IMR-90 (cell line): ENCODE measurements at regions not wholly inside any gene's neighbourhood (a gene's known extent, or its start where the extent isn't known, plus 50 kb on each side); places are given as distances from the start of the nearest gene placed in this dataset.
A peak's percentile ranks its signal among the peaks of the same experiment; 100 is the strongest.

Source experiments
- ATAC-seq: fragments of 200-7000 bp; cut with Tn5 transposase; 2 replicates; pipeline ENCODE4 v1.9.1; 2020; ENCODE audit warnings: low read depth, mild to moderate bottlenecking, moderate library complexity
- BruUV-seq: library from RNA; stranded (reverse); fragments of 400-500 nt; replicated peaks from 2 replicates; lab custom pipeline; 2021; lab: Mats Ljungman, UMichigan
- CTCF ChIA-PET: fragments of 300-600 bp; formaldehyde crosslinking; extraction: SDS; loops from one replicate; lab custom pipeline; 2021; ENCODE audit warnings: antibody characterized with exemption; lab: Yijun Ruan, JAX
- POLR2A ChIA-PET: fragments of 300-600 bp; sonication (Branson Sonifier 250); formaldehyde crosslinking; loops from one replicate; lab custom pipeline; 2022; ENCODE audit warnings: antibody characterized with exemption; ENCODE audit not compliant: unreplicated experiment; lab: Charles Lee
- DNase-seq: peaks from one replicate; pipeline ENCODE4 v3.0.0; 2013
- H2AFZ ChIP-seq: replicated peaks from 2 replicates; pipeline ENCODE3; 2013; ENCODE audit warnings: low read length, mild to moderate bottlenecking; ENCODE audit not compliant: poor library complexity
- H2AK5ac ChIP-seq: 2 replicates; pipeline ENCODE4 v1.6.1; 2013; ENCODE audit warnings: low read depth, low read length, inconsistent platforms
- H2AK9ac ChIP-seq: replicated peaks from 2 replicates; pipeline ENCODE3; 2013; ENCODE audit warnings: mild to moderate bottlenecking, low read depth, low read length, moderate library complexity; ENCODE audit not compliant: poor library complexity
- H2BK120ac ChIP-seq: 2 replicates; pipeline ENCODE4 v1.6.1; 2013; ENCODE audit warnings: low read depth, low read length, inconsistent platforms
- H2BK15ac ChIP-seq: 3 replicates; pipeline ENCODE4 v1.6.1; 2013; ENCODE audit warnings: low read depth, low read length, inconsistent platforms
- H2BK20ac ChIP-seq: 2 replicates; pipeline ENCODE4 v1.6.1; 2013; ENCODE audit warnings: low read depth, mild to moderate bottlenecking, inconsistent platforms, low read length, moderate library complexity
- H2BK5ac ChIP-seq: 2 replicates; pipeline ENCODE4 v1.6.1; 2013; ENCODE audit warnings: mild to moderate bottlenecking, low read depth, low read length, inconsistent platforms; ENCODE audit not compliant: poor library complexity, severe bottlenecking
- H3K14ac ChIP-seq: replicated peaks from 2 replicates; pipeline ENCODE4 v1.6.1; 2013; ENCODE audit warnings: low read depth, low read length, inconsistent platforms
- H3K18ac ChIP-seq: 2 replicates; pipeline ENCODE4 v1.6.1; 2013; ENCODE audit warnings: low read depth, low read length, control low read depth
- H3K23ac ChIP-seq: 2 replicates; pipeline ENCODE4 v1.6.1; 2013; ENCODE audit warnings: low read depth, low read length, inconsistent platforms
- H3K27ac ChIP-seq: 2 replicates; pipeline ENCODE4 v1.5.1; 2013; ENCODE audit warnings: mild to moderate bottlenecking, control low read depth, low read length; ENCODE audit not compliant: insufficient read depth
- H3K27me3 ChIP-seq: 2 replicates; pipeline ENCODE4 v1.6.1; 2013; ENCODE audit warnings: low read length; ENCODE audit not compliant: control insufficient read depth, insufficient read depth
- H3K36me3 ChIP-seq: 2 replicates; pipeline ENCODE4 v1.6.1; 2013; ENCODE audit warnings: low read length, mixed read lengths; ENCODE audit not compliant: control insufficient read depth, insufficient read depth
- H3K4ac ChIP-seq: 2 replicates; pipeline ENCODE4 v1.6.1; 2013; ENCODE audit warnings: low read depth, low read length, inconsistent platforms
- H3K4me1 ChIP-seq: 2 replicates; pipeline ENCODE4 v1.6.1; 2013; ENCODE audit warnings: low read length, mixed read lengths; ENCODE audit not compliant: control insufficient read depth, insufficient read depth
- H3K4me2 ChIP-seq: 2 replicates; pipeline ENCODE4 v1.6.1; 2013; ENCODE audit warnings: low read depth, mild to moderate bottlenecking, control low read depth, low read length, moderate library complexity
- H3K4me3 ChIP-seq: 2 replicates; pipeline ENCODE4 v1.5.1; 2013; ENCODE audit warnings: low read depth, mild to moderate bottlenecking, control low read depth, low read length, moderate library complexity; ENCODE audit not compliant: insufficient read depth
- H3K56ac ChIP-seq: 2 replicates; pipeline ENCODE4 v1.6.1; 2013; ENCODE audit warnings: low read length, inconsistent platforms; ENCODE audit not compliant: insufficient read depth; ENCODE audit errors: extremely low read depth
- H3K79me1 ChIP-seq, 2 experiments: 2 replicates each; pipeline ENCODE4 v1.6.1; 2013; ENCODE audit warnings: low read length in 2 of 2, inconsistent platforms in 1 of 2, low read depth in 1 of 2
- H3K9ac ChIP-seq: 2 replicates; pipeline ENCODE4 v1.6.1; 2013; ENCODE audit warnings: low read depth, low read length, control low read depth
- H3K9me1 ChIP-seq: 2 replicates; pipeline ENCODE4 v1.6.1; 2013; ENCODE audit warnings: low read length, inconsistent platforms; ENCODE audit not compliant: insufficient read depth
- H3K9me3 ChIP-seq: 2 replicates; pipeline ENCODE4 v1.6.1; 2013; ENCODE audit warnings: low read length; ENCODE audit not compliant: control insufficient read depth, insufficient read depth
- H4K20me1 ChIP-seq: 2 replicates; pipeline ENCODE4 v1.6.1; 2013; ENCODE audit warnings: low read length, inconsistent platforms; ENCODE audit not compliant: insufficient read depth
- H4K5ac ChIP-seq: 2 replicates; pipeline ENCODE4 v1.6.1; 2013; ENCODE audit warnings: mild to moderate bottlenecking, low read depth, low read length, control low read depth
- H4K8ac ChIP-seq, 2 experiments: 2 replicates each; pipeline ENCODE4 v1.6.1; 2013; ENCODE audit warnings: low read depth in 2 of 2, low read length in 2 of 2, control low read depth in 1 of 2, inconsistent platforms in 1 of 2
- H4K91ac ChIP-seq: 2 replicates; pipeline ENCODE4 v1.6.1; 2013; ENCODE audit warnings: low read depth, low read length, inconsistent platforms; ENCODE audit not compliant: insufficient read depth
- CHD1 ChIP-seq: IDR thresholded peaks from 2 replicates; pipeline ENCODE4 v1.6.1; 2012; ENCODE audit warnings: low read depth, low read length, improper control_type of control experiment
- CTCF ChIP-seq: conservative IDR thresholded peaks from 2 replicates; pipeline ENCODE4 v1.5.1; 2012; ENCODE audit warnings: mild to moderate bottlenecking, low read depth, low read length, improper control_type of control experiment
- MAFK ChIP-seq: IDR thresholded peaks from 2 replicates; pipeline ENCODE4 v1.6.1; 2012; ENCODE audit warnings: low read depth, low read length, improper control_type of control experiment
- NFE2L2 ChIP-seq: fragments of 150-350 bp; IDR thresholded peaks from 2 replicates; pipeline ENCODE4 v1.6.1; 2016; ENCODE audit warnings: low read depth, mild to moderate bottlenecking, low read length
- RFX5 ChIP-seq: IDR thresholded peaks from 2 replicates; pipeline ENCODE4 v1.8.0; 2012; ENCODE audit warnings: low read depth, mild to moderate bottlenecking, low read length, moderate library complexity
- SMC3 ChIP-seq: fragments of 150-350 bp; IDR thresholded peaks from 2 replicates; pipeline ENCODE4 v1.6.1; 2016; ENCODE audit warnings: low read depth, mild to moderate bottlenecking, antibody characterized with exemption, low read length, moderate library complexity
- WGBS, 2 experiments: methylation state at CpG; one replicate each; pipeline versions ENCODE4 v1.1.5 to v1.1.7; 2013; ENCODE audit warnings: missing lambda C conversion rate in 2 of 2; ENCODE audit not compliant: insufficient read length in 1 of 2; ENCODE audit errors: extremely low coverage in 2 of 2; 5-methylcytosine and 5-hydroxymethylcytosine counted together
- dilution Hi-C: fragments of 300-500 bp; cut with HindIII; formaldehyde crosslinking; loops from one replicate; pipeline ENCODE4 v1.14.3; 2018; ENCODE audit warnings: low sequenced_read_pairs; ENCODE audit not compliant: unreplicated experiment
- in situ Hi-C: fragments of 300-500 bp; cut with MboI; formaldehyde crosslinking; loops from 3 replicates; pipeline ENCODE4 v1.14.3; 2019; ENCODE audit warnings: low sequenced_read_pairs, inconsistent platforms, mixed read lengths
- intact Hi-C: fragments of 100-400 bp; cut with micrococcal nuclease; formaldehyde crosslinking; loops from 2 replicates; pipeline ENCODE4 v1.10.0; 2022

DNA sequence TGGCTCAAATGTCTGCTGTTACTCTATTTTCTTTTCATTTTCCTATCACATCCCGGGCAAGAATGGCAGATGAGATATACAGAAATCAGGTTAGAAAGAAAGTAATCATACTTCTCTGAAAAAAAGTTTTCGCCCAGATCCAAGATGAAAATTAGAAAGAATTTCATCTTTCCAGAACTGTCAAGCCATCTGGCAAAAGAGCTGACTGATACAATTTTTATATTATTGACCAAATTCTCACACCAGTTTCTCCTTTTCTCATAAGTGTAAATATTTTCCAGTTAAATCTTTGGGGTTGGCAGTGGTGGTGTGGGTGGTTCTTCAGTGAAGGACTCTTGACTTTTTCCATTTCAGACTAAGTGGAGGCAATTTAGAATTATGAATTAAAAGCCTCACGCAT lies 371.9 kb downstream of the CD83 start:
- Histone ChIP-seq H2BK20ac (no peak overlapping the region), H3K36me3 (no peaks in the 10 kb centered on the region), H3K4ac (no peak overlapping the region), H3K14ac (no peak overlapping the region), H3K18ac (no peak overlapping the region), H2BK15ac (no peak overlapping the region), H4K91ac (no peak overlapping the region), H3K23ac (no peak overlapping the region), H3K27me3 (no peaks in the 10 kb centered on the region), H3K4me3 (no peak overlapping the region), H3K4me2 (no peak overlapping the region), H3K27ac (no peak overlapping the region), H3K9ac (no peak overlapping the region), H3K9me3 (peaks cover 5% of the 10 kb centered on the region; the same call in 1 of the 2 replicates), H4K8ac (no peak overlapping the region), H3K56ac (no peak overlapping the region), H2BK120ac (no peak overlapping the region), H2AK5ac (no peak overlapping the region), H3K9me1 (no peaks in the 10 kb centered on the region), H3K4me1 (no peaks in the 10 kb centered on the region), H4K20me1 (no peaks in the 10 kb centered on the region), H2BK5ac (no peak overlapping the region), H3K79me1 (no peaks in the 10 kb centered on the region), H2AFZ (no peak overlapping the region), H2AK9ac (no peak overlapping the region), H4K5ac (no peak overlapping the region)
- dilution Hi-C loops = no loop called here
- DNase-seq (no peak), ATAC-seq (no peak)
- POLR2A ChIA-PET = no interaction called here
- TF ChIP-seq RFX5 (no peak), NFE2L2 (no peak), MAFK (peak; percentile 70), SMC3 (no peak), CTCF (no peak), CHD1 (no peak)
- WGBS, 2 experiments = 100% methylated on average over 1 of the region's 3 CpGs; no CpG with 5 or more reads in 1 of the 2 experiments
- no TSS peak for BruUV-seq
- intact Hi-C loops = no loop called here
- CTCF ChIA-PET = interaction anchor here (1.2 kb wide), 1 partner anchor 10 kb away, joined by 3 read pairs; no protein-coding TSS in a partner anchor
- in situ Hi-C loops = no loop called here
